D341Med (cell line): ENCODE measurements at regions not wholly inside any gene's neighbourhood (a gene's known extent, or its start where the extent isn't known, plus 50 kb on each side); places are given as distances from the start of the nearest gene placed in this dataset.

Experiments
- DNase-seq: peaks from one replicate; pipeline ENCODE4 v3.0.0; 2012; ENCODE audit warnings: low spot score

GRCh38 chr5:33148076-33148513 is 292.7 kb upstream of the TARS1 start:
- DNase-seq = no peak

- DNase-seq = no peak
These were observed 287.4 kb upstream of the TARS1 start for GRCh38 chr5:33153372-33153771.

GRCh38 chr5:33153831-33154230 is 286.9 kb upstream of the TARS1 start:
- DNase-seq = no peak

- DNase-seq = no peak
These were observed 279.9 kb upstream of the TARS1 start for GRCh38 chr5:33160871-33161270.

- DNase-seq = no peak
These were observed 279.3 kb upstream of the TARS1 start for GRCh38 chr5:33161421-33161820.

- DNase-seq = no peak
These were observed 278.7 kb upstream of the TARS1 start for GRCh38 chr5:33162057-33162456.

GRCh38 chr5:33166522-33166921 is 274.2 kb upstream of the TARS1 start:
- no peak for DNase-seq

- no peak for DNase-seq
These were observed 273.8 kb upstream of the TARS1 start for GRCh38 chr5:33166948-33167347.

GRCh38 chr5:33167541-33167940 is 273.2 kb upstream of the TARS1 start:
- DNase-seq = no peak

- DNase-seq = no peak
These were observed 270.4 kb upstream of the TARS1 start for GRCh38 chr5:33170411-33170810.

- no peak for DNase-seq
These were observed 266.4 kb upstream of the TARS1 start for GRCh38 chr5:33174383-33174782.

GRCh38 chr5:33179301-33179700 is 261.5 kb upstream of the TARS1 start:
- no peak for DNase-seq

GRCh38 chr5:33180900-33181299 is 259.9 kb upstream of the TARS1 start:
- peak; percentile 26 for DNase-seq

- DNase-seq = no peak
These were observed 257.8 kb upstream of the TARS1 start for GRCh38 chr5:33182986-33183385.

- DNase-seq = no peak
These were observed 256.4 kb upstream of the TARS1 start for GRCh38 chr5:33184367-33184766.

GRCh38 chr5:33188089-33188488 is 252.7 kb upstream of the TARS1 start:
- DNase-seq = no peak

- no peak for DNase-seq
These were observed 245.9 kb upstream of the TARS1 start for GRCh38 chr5:33194914-33195313.

- DNase-seq = no peak
These were observed 245.2 kb upstream of the TARS1 start for GRCh38 chr5:33195431-33196165.

- DNase-seq = no peak
These were observed 241.9 kb upstream of the TARS1 start for GRCh38 chr5:33198836-33199235.

GRCh38 chr5:33203931-33204330 is 236.8 kb upstream of the TARS1 start:
- DNase-seq = no peak

GRCh38 chr5:33205079-33205478 is 235.7 kb upstream of the TARS1 start:
- DNase-seq = no peak

GRCh38 chr5:33205727-33206410 is 234.9 kb upstream of the TARS1 start:
- DNase-seq = no peak

GRCh38 chr5:33206962-33207506 is 233.7 kb upstream of the TARS1 start:
- DNase-seq = no peak
